IMR-90 (cell line): ENCODE measurements at regions not wholly inside any gene's neighbourhood (a gene's known extent, or its start where the extent isn't known, plus 50 kb on each side); places are given as distances from the start of the nearest gene placed in this dataset.

Source experiments
- ATAC-seq: fragments of 200-7000 bp; cut with Tn5 transposase; 2 replicates; pipeline ENCODE4 v1.9.1; 2020; ENCODE audit warnings: low read depth, mild to moderate bottlenecking, moderate library complexity
- BruUV-seq: library from RNA; stranded (reverse); fragments of 400-500 nt; replicated peaks from 2 replicates; lab custom pipeline; 2021; lab: Mats Ljungman, UMichigan
- CTCF ChIA-PET: fragments of 300-600 bp; formaldehyde crosslinking; extraction: SDS; loops from one replicate; lab custom pipeline; 2021; ENCODE audit warnings: antibody characterized with exemption; lab: Yijun Ruan, JAX
- POLR2A ChIA-PET: fragments of 300-600 bp; sonication (Branson Sonifier 250); formaldehyde crosslinking; loops from one replicate; lab custom pipeline; 2022; ENCODE audit warnings: antibody characterized with exemption; ENCODE audit not compliant: unreplicated experiment; lab: Charles Lee
- DNase-seq: peaks from one replicate; pipeline ENCODE4 v3.0.0; 2013
- H2AFZ ChIP-seq: replicated peaks from 2 replicates; pipeline ENCODE3; 2013; ENCODE audit warnings: low read length, mild to moderate bottlenecking; ENCODE audit not compliant: poor library complexity
- H2AK5ac ChIP-seq: 2 replicates; pipeline ENCODE4 v1.6.1; 2013; ENCODE audit warnings: low read depth, low read length, inconsistent platforms
- H2AK9ac ChIP-seq: replicated peaks from 2 replicates; pipeline ENCODE3; 2013; ENCODE audit warnings: mild to moderate bottlenecking, low read depth, low read length, moderate library complexity; ENCODE audit not compliant: poor library complexity
- H2BK120ac ChIP-seq: 2 replicates; pipeline ENCODE4 v1.6.1; 2013; ENCODE audit warnings: low read depth, low read length, inconsistent platforms
- H2BK15ac ChIP-seq: 3 replicates; pipeline ENCODE4 v1.6.1; 2013; ENCODE audit warnings: low read depth, low read length, inconsistent platforms
- H2BK20ac ChIP-seq: 2 replicates; pipeline ENCODE4 v1.6.1; 2013; ENCODE audit warnings: low read depth, mild to moderate bottlenecking, inconsistent platforms, low read length, moderate library complexity
- H2BK5ac ChIP-seq: 2 replicates; pipeline ENCODE4 v1.6.1; 2013; ENCODE audit warnings: mild to moderate bottlenecking, low read depth, low read length, inconsistent platforms; ENCODE audit not compliant: poor library complexity, severe bottlenecking
- H3K14ac ChIP-seq: replicated peaks from 2 replicates; pipeline ENCODE4 v1.6.1; 2013; ENCODE audit warnings: low read depth, low read length, inconsistent platforms
- H3K18ac ChIP-seq: 2 replicates; pipeline ENCODE4 v1.6.1; 2013; ENCODE audit warnings: low read depth, low read length, control low read depth
- H3K23ac ChIP-seq: 2 replicates; pipeline ENCODE4 v1.6.1; 2013; ENCODE audit warnings: low read depth, low read length, inconsistent platforms
- H3K27ac ChIP-seq: 2 replicates; pipeline ENCODE4 v1.5.1; 2013; ENCODE audit warnings: mild to moderate bottlenecking, control low read depth, low read length; ENCODE audit not compliant: insufficient read depth
- H3K27me3 ChIP-seq: 2 replicates; pipeline ENCODE4 v1.6.1; 2013; ENCODE audit warnings: low read length; ENCODE audit not compliant: control insufficient read depth, insufficient read depth
- H3K36me3 ChIP-seq: 2 replicates; pipeline ENCODE4 v1.6.1; 2013; ENCODE audit warnings: low read length, mixed read lengths; ENCODE audit not compliant: control insufficient read depth, insufficient read depth
- H3K4ac ChIP-seq: 2 replicates; pipeline ENCODE4 v1.6.1; 2013; ENCODE audit warnings: low read depth, low read length, inconsistent platforms
- H3K4me1 ChIP-seq: 2 replicates; pipeline ENCODE4 v1.6.1; 2013; ENCODE audit warnings: low read length, mixed read lengths; ENCODE audit not compliant: control insufficient read depth, insufficient read depth
- H3K4me2 ChIP-seq: 2 replicates; pipeline ENCODE4 v1.6.1; 2013; ENCODE audit warnings: low read depth, mild to moderate bottlenecking, control low read depth, low read length, moderate library complexity
- H3K4me3 ChIP-seq: 2 replicates; pipeline ENCODE4 v1.5.1; 2013; ENCODE audit warnings: low read depth, mild to moderate bottlenecking, control low read depth, low read length, moderate library complexity; ENCODE audit not compliant: insufficient read depth
- H3K56ac ChIP-seq: 2 replicates; pipeline ENCODE4 v1.6.1; 2013; ENCODE audit warnings: low read length, inconsistent platforms; ENCODE audit not compliant: insufficient read depth; ENCODE audit errors: extremely low read depth
- H3K79me1 ChIP-seq, 2 experiments: 2 replicates each; pipeline ENCODE4 v1.6.1; 2013; ENCODE audit warnings: low read length in 2 of 2, inconsistent platforms in 1 of 2, low read depth in 1 of 2
- H3K9ac ChIP-seq: 2 replicates; pipeline ENCODE4 v1.6.1; 2013; ENCODE audit warnings: low read depth, low read length, control low read depth
- H3K9me1 ChIP-seq: 2 replicates; pipeline ENCODE4 v1.6.1; 2013; ENCODE audit warnings: low read length, inconsistent platforms; ENCODE audit not compliant: insufficient read depth
- H3K9me3 ChIP-seq: 2 replicates; pipeline ENCODE4 v1.6.1; 2013; ENCODE audit warnings: low read length; ENCODE audit not compliant: control insufficient read depth, insufficient read depth
- H4K20me1 ChIP-seq: 2 replicates; pipeline ENCODE4 v1.6.1; 2013; ENCODE audit warnings: low read length, inconsistent platforms; ENCODE audit not compliant: insufficient read depth
- H4K5ac ChIP-seq: 2 replicates; pipeline ENCODE4 v1.6.1; 2013; ENCODE audit warnings: mild to moderate bottlenecking, low read depth, low read length, control low read depth
- H4K8ac ChIP-seq, 2 experiments: 2 replicates each; pipeline ENCODE4 v1.6.1; 2013; ENCODE audit warnings: low read depth in 2 of 2, low read length in 2 of 2, control low read depth in 1 of 2, inconsistent platforms in 1 of 2
- H4K91ac ChIP-seq: 2 replicates; pipeline ENCODE4 v1.6.1; 2013; ENCODE audit warnings: low read depth, low read length, inconsistent platforms; ENCODE audit not compliant: insufficient read depth
- CEBPB ChIP-seq: IDR thresholded peaks from 2 replicates; pipeline ENCODE4 v1.6.1; 2012; ENCODE audit warnings: low read depth, low read length, improper control_type of control experiment
- CHD1 ChIP-seq: IDR thresholded peaks from 2 replicates; pipeline ENCODE4 v1.6.1; 2012; ENCODE audit warnings: low read depth, low read length, improper control_type of control experiment
- FOS ChIP-seq: fragments of 150-350 bp; IDR thresholded peaks from 2 replicates; pipeline ENCODE4 v1.6.1; 2016; ENCODE audit warnings: low read depth, low read length
- MAFK ChIP-seq: IDR thresholded peaks from 2 replicates; pipeline ENCODE4 v1.6.1; 2012; ENCODE audit warnings: low read depth, low read length, improper control_type of control experiment
- MAZ ChIP-seq: IDR thresholded peaks from 2 replicates; pipeline ENCODE4 v1.6.1; 2012; ENCODE audit warnings: low read depth, mild to moderate bottlenecking, low read length, improper control_type of control experiment, moderate library complexity, borderline replicate concordance
- MXI1 ChIP-seq: IDR thresholded peaks from 2 replicates; pipeline ENCODE4 v1.6.1; 2012; ENCODE audit warnings: low read depth, mild to moderate bottlenecking, low read length, moderate library complexity, borderline replicate concordance
- NFE2L2 ChIP-seq: fragments of 150-350 bp; IDR thresholded peaks from 2 replicates; pipeline ENCODE4 v1.6.1; 2016; ENCODE audit warnings: low read depth, mild to moderate bottlenecking, low read length
- POLR2A ChIP-seq: IDR thresholded peaks from 2 replicates; pipeline ENCODE4 v1.6.1; 2012; ENCODE audit warnings: mild to moderate bottlenecking, low read depth, low read length
- RAD21 ChIP-seq: IDR thresholded peaks from 2 replicates; pipeline ENCODE4 v1.6.1; 2012; ENCODE audit warnings: low read length, improper control_type of control experiment
- SMC3 ChIP-seq: fragments of 150-350 bp; IDR thresholded peaks from 2 replicates; pipeline ENCODE4 v1.6.1; 2016; ENCODE audit warnings: low read depth, mild to moderate bottlenecking, antibody characterized with exemption, low read length, moderate library complexity
- WGBS, 2 experiments: methylation state at CpG; one replicate each; pipeline versions ENCODE4 v1.1.5 to v1.1.7; 2013; ENCODE audit warnings: missing lambda C conversion rate in 2 of 2; ENCODE audit not compliant: insufficient read length in 1 of 2; ENCODE audit errors: extremely low coverage in 2 of 2; 5-methylcytosine and 5-hydroxymethylcytosine counted together
- dilution Hi-C: fragments of 300-500 bp; cut with HindIII; formaldehyde crosslinking; loops from one replicate; pipeline ENCODE4 v1.14.3; 2018; ENCODE audit warnings: low sequenced_read_pairs; ENCODE audit not compliant: unreplicated experiment
- in situ Hi-C: fragments of 300-500 bp; cut with MboI; formaldehyde crosslinking; loops from 3 replicates; pipeline ENCODE4 v1.14.3; 2019; ENCODE audit warnings: low sequenced_read_pairs, inconsistent platforms, mixed read lengths
- intact Hi-C: fragments of 100-400 bp; cut with micrococcal nuclease; formaldehyde crosslinking; loops from 2 replicates; pipeline ENCODE4 v1.10.0; 2022
- TF ChIP-seq, protein P1 (sequence below): conservative IDR thresholded peaks from 2 replicates; pipeline ENCODE4 v1.5.1; 2012; ENCODE audit warnings: mild to moderate bottlenecking, low read depth, low read length, improper control_type of control experiment
- TF ChIP-seq, protein P2 (sequence below): fragments of 150-350 bp; IDR thresholded peaks from 2 replicates; pipeline ENCODE4 v1.6.1; 2017; ENCODE audit warnings: mild to moderate bottlenecking, antibody characterized with exemption, low read length, low read depth
- TF ChIP-seq, protein P3 (sequence below): fragments of 150-350 bp; IDR thresholded peaks from 2 replicates; pipeline ENCODE4 v1.6.1; 2016; ENCODE audit warnings: low read depth, mild to moderate bottlenecking, low read length, moderate library complexity, borderline replicate concordance

GRCh38 chr10:57993302-57993701, 274.4 kb downstream of the IPMK start:
- Histone ChIP-seq H3K4ac (no peak overlapping the region), H3K4me2 (no peak overlapping the region), H4K8ac (no peak overlapping the region), H3K4me1 (peaks cover 2% of the 10 kb centered on the region; the same call in 1 of the 2 replicates), H2AK5ac (no peak overlapping the region), H3K4me3 (no peak overlapping the region), H2BK5ac (no peak overlapping the region), H2AFZ (no peak overlapping the region), H3K9me3 (no peaks in the 10 kb centered on the region), H3K27ac (no peak overlapping the region), H4K5ac (no peak overlapping the region), H3K23ac (no peak overlapping the region), H3K14ac (no peak overlapping the region), H3K9ac (no peak overlapping the region), H4K91ac (no peak overlapping the region), H2BK20ac (no peak overlapping the region), H2AK9ac (no peak overlapping the region), H3K18ac (no peak overlapping the region), H3K27me3 (no peaks in the 10 kb centered on the region), H3K79me1 (no peaks in the 10 kb centered on the region), H3K36me3 (no peaks in the 10 kb centered on the region), H3K9me1 (peaks cover 3% of the 10 kb centered on the region; the same call in 1 of the 2 replicates), H3K56ac (no peak overlapping the region), H2BK15ac (no peak overlapping the region; the same call in 2 of the 3 replicates), H4K20me1 (no peaks in the 10 kb centered on the region), H2BK120ac (no peak overlapping the region)
- intact Hi-C loops (loop anchor here (2.0 to 5.0 kb wide), 2 partner anchors 13 to 1771 kb away; no protein-coding TSS in a partner anchor), in situ Hi-C loops (no loop called here), dilution Hi-C loops (no loop called here)
- ATAC-seq (no peak), DNase-seq (no peak)
- no TSS peak for BruUV-seq
- no CpG with 5 or more reads among the region's 4 CpGs for WGBS, 2 experiments
- POLR2A ChIA-PET, result no interaction called here
- CTCF ChIA-PET, result interaction anchor here (0.9 to 1.0 kb wide), 2 partner anchors 11 to 13 kb away, joined by 3 to 4 read pairs; no protein-coding TSS in a partner anchor
- TF ChIP-seq MAFK (no peak), MXI1 (no peak), RAD21 (no peak), CHD1 (no peak), FOS (no peak), NFE2L2 (no peak), CEBPB (no peak), POLR2A (no peak), SMC3 (no peak), MAZ (no peak)
- TF ChIP-seq, protein P1, sequence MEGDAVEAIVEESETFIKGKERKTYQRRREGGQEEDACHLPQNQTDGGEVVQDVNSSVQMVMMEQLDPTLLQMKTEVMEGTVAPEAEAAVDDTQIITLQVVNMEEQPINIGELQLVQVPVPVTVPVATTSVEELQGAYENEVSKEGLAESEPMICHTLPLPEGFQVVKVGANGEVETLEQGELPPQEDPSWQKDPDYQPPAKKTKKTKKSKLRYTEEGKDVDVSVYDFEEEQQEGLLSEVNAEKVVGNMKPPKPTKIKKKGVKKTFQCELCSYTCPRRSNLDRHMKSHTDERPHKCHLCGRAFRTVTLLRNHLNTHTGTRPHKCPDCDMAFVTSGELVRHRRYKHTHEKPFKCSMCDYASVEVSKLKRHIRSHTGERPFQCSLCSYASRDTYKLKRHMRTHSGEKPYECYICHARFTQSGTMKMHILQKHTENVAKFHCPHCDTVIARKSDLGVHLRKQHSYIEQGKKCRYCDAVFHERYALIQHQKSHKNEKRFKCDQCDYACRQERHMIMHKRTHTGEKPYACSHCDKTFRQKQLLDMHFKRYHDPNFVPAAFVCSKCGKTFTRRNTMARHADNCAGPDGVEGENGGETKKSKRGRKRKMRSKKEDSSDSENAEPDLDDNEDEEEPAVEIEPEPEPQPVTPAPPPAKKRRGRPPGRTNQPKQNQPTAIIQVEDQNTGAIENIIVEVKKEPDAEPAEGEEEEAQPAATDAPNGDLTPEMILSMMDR, result no peak
- TF ChIP-seq, protein P2, sequence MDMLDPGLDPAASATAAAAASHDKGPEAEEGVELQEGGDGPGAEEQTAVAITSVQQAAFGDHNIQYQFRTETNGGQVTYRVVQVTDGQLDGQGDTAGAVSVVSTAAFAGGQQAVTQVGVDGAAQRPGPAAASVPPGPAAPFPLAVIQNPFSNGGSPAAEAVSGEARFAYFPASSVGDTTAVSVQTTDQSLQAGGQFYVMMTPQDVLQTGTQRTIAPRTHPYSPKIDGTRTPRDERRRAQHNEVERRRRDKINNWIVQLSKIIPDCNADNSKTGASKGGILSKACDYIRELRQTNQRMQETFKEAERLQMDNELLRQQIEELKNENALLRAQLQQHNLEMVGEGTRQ, result no peak
- TF ChIP-seq, protein P3, sequence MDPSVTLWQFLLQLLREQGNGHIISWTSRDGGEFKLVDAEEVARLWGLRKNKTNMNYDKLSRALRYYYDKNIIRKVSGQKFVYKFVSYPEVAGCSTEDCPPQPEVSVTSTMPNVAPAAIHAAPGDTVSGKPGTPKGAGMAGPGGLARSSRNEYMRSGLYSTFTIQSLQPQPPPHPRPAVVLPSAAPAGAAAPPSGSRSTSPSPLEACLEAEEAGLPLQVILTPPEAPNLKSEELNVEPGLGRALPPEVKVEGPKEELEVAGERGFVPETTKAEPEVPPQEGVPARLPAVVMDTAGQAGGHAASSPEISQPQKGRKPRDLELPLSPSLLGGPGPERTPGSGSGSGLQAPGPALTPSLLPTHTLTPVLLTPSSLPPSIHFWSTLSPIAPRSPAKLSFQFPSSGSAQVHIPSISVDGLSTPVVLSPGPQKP, result no peak
